ENCODE measurements at regions not wholly inside any gene's neighbourhood (a gene's known extent, or its start where the extent isn't known, plus 50 kb on each side); places are given as distances from the start of the nearest gene placed in this dataset.

GRCh38 chr2:22279541-22279940 lies 1105.4 kb upstream of the KLHL29 start (continued):
- no peak for TF ChIP-seq ZBTB10 (tag by site-specific recombination; IDR thresholded peaks at IDR 0.05)
- TF ChIP-seq ZNF26 (tag by site-specific recombination; IDR thresholded peaks at IDR 0.05), result no peak
- no peak for TF ChIP-seq ZSCAN4 (tag by site-specific recombination; IDR thresholded peaks at IDR 0.05)
- no peak for TF ChIP-seq ZNF629 (tag by site-specific recombination; IDR thresholded peaks at IDR 0.05)
- TF ChIP-seq ZNF596 (tag by site-specific recombination; IDR thresholded peaks at IDR 0.05), result no peak
- no peak for TF ChIP-seq ZNF558 (tag by site-specific recombination; IDR thresholded peaks at IDR 0.05)
- no peak for TF ChIP-seq GLI4 (tag by site-specific recombination; IDR thresholded peaks at IDR 0.05)
- no peak for TF ChIP-seq CTCF (tag by site-specific recombination; IDR thresholded peaks at IDR 0.05)
- TF ChIP-seq PRDM2 (tag by site-specific recombination; IDR thresholded peaks at IDR 0.05; ENCODE audit: borderline replicate concordance), result no peak
- TF ChIP-seq ZNF510 (tag by site-specific recombination; IDR thresholded peaks at IDR 0.05; ENCODE audit: insufficient replicate concordance), result no peak
- no peak for TF ChIP-seq ZNF292 (tag by site-specific recombination; IDR thresholded peaks at IDR 0.05; ENCODE audit: borderline replicate concordance, low read depth)

- ChIA-PET POLR2A (no interaction called here), CTCF (no interaction called here)
- no peaks in the 10 kb centered on the region for H3K9me3 ChIP-seq (ENCODE audit: control insufficient read depth, insufficient read depth, low read depth, low read length)
- no peaks in the 10 kb centered on the region for H3K4me1 ChIP-seq (ENCODE audit: control insufficient read depth, insufficient read depth, low read length)
- H3K36me3 ChIP-seq (ENCODE audit: control insufficient read depth in 2 of 2, insufficient read depth in 1 of 2, low read length in 2 of 2), result no peaks in the 10 kb centered on the region
- no peak overlapping the region for H3K4me3 ChIP-seq (ENCODE audit: low read depth, low read length)
- TF ChIP-seq ZNF488 (tag by site-specific recombination; IDR thresholded peaks at IDR 0.05) (no peak), IKZF3 (tag by site-specific recombination; IDR thresholded peaks at IDR 0.05) (no peak), ZNF549 (tag by site-specific recombination; IDR thresholded peaks at IDR 0.05) (no peak), ZNF169 (tag by site-specific recombination; IDR thresholded peaks at IDR 0.05) (no peak)
- H3K27ac ChIP-seq (ENCODE audit: extremely low read depth, low read depth, low read length), result no peak overlapping the region
Measured at GRCh38 chr2:22281033-22281432, 1103.9 kb upstream of the KLHL29 start.

All from HEK293 (cell line).